WTC11 (cell line): ENCODE measurements at regions not wholly inside any gene's neighbourhood (a gene's known extent, or its start where the extent isn't known, plus 50 kb on each side); places are given as distances from the start of the nearest gene placed in this dataset.
"Not testable (repeated sequence)": the region's sequence is repeated elsewhere in the genome, so short reads cannot be mapped to it uniquely, and the experiment has no call there.

ENCODE experiments used
- ATAC-seq: fragments of 200-7000 bp; cut with Tn5 transposase; 2 replicates; pipeline ENCODE4 v1.10.0; 2021; ENCODE audit warnings: mild to moderate bottlenecking, moderate library complexity
- CTCF ChIA-PET: fragments of 300-600 bp; sonication (Branson Sonifier 250); formaldehyde crosslinking; loops from one replicate; lab custom pipeline; 2021; ENCODE audit warnings: antibody characterized with exemption; lab: Charles Lee
- POLR2A ChIA-PET: fragments of 350-600 bp; sonication (Branson Sonifier 250); formaldehyde crosslinking; loops from one replicate; lab custom pipeline; 2021; ENCODE audit warnings: antibody characterized with exemption; lab: Charles Lee
- DNase-seq: peaks from one replicate; pipeline ENCODE4 v3.0.0; 2021; ENCODE audit warnings: low spot score
- H3K27ac Mint-ChIP-seq: 2 replicates; pipeline ENCODE4 v1.8.0; 2021; ENCODE audit warnings: mixed read lengths
- H3K27me3 Mint-ChIP-seq: 2 replicates; pipeline ENCODE4 v1.8.0; 2021; ENCODE audit warnings: low read depth, mild to moderate bottlenecking, moderate library complexity, mixed read lengths
- H3K36me3 Mint-ChIP-seq: 2 replicates; pipeline ENCODE4 v1.8.0; 2021; ENCODE audit warnings: mixed read lengths
- H3K4me1 Mint-ChIP-seq: 2 replicates; pipeline ENCODE4 v1.8.0; 2022; ENCODE audit warnings: mixed read lengths
- H3K4me3 Mint-ChIP-seq: 2 replicates; pipeline ENCODE4 v1.8.0; 2021; ENCODE audit warnings: mild to moderate bottlenecking, moderate library complexity, mixed read lengths
- H3K9me3 Mint-ChIP-seq: 2 replicates; pipeline ENCODE4 v1.8.0; 2021; ENCODE audit warnings: mixed read lengths
- FOXP1 ChIP-seq: sonication (generic); formaldehyde crosslinking; IDR thresholded peaks from 2 replicates; pipeline ENCODE4 v1.8.0; 2022; ENCODE audit warnings: missing genetic modification reagents, mild to moderate bottlenecking, moderate library complexity, borderline replicate concordance
- GTF2I ChIP-seq: fragments of 250-450 bp; sonication (Bioruptor Pico); conservative IDR thresholded peaks from 2 replicates; pipeline ENCODE4 v1.4.0; 2021; ENCODE audit warnings: mild to moderate bottlenecking
- HMGA2 ChIP-seq: fragments of 250-450 bp; sonication (Bioruptor Pico); IDR thresholded peaks from 2 replicates; pipeline ENCODE4 v1.4.0; 2021; ENCODE audit warnings: mild to moderate bottlenecking, moderate library complexity
- MXD4 ChIP-seq: fragments of 250-450 bp; sonication (Bioruptor Pico); IDR thresholded peaks from 2 replicates; pipeline ENCODE4 v1.8.0; 2021; ENCODE audit warnings: mild to moderate bottlenecking, moderate library complexity, borderline replicate concordance
- PRRX2 ChIP-seq: fragments of 250-450 bp; sonication (Bioruptor Pico); IDR thresholded peaks from 2 replicates; pipeline ENCODE4 v1.8.0; 2021; ENCODE audit warnings: mild to moderate bottlenecking
- SMAD3 ChIP-seq: sonication (generic); formaldehyde crosslinking; IDR thresholded peaks from 2 replicates; pipeline ENCODE4 v1.8.0; 2022; ENCODE audit warnings: missing genetic modification reagents, mild to moderate bottlenecking, borderline replicate concordance
- SP1 ChIP-seq: sonication (generic); formaldehyde crosslinking; conservative IDR thresholded peaks from 2 replicates; pipeline ENCODE4 v1.8.1; 2022; ENCODE audit warnings: missing genetic modification reagents
- ZNF121 ChIP-seq: sonication (generic); formaldehyde crosslinking; IDR thresholded peaks from 2 replicates; pipeline ENCODE4 v1.8.0; 2023; ENCODE audit warnings: missing genetic modification reagents
- ZNF263 ChIP-seq: sonication (generic); formaldehyde crosslinking; IDR thresholded peaks from 2 replicates; pipeline ENCODE4 v1.8.1; 2022; ENCODE audit warnings: low read depth, mild to moderate bottlenecking, moderate library complexity, missing genetic modification reagents
- ZNF317 ChIP-seq: sonication (generic); formaldehyde crosslinking; IDR thresholded peaks from 2 replicates; pipeline ENCODE4 v1.8.1; 2023; ENCODE audit warnings: low read depth, mild to moderate bottlenecking, moderate library complexity, missing genetic modification reagents, borderline replicate concordance
- ZNF396 ChIP-seq: fragments of 250-450 bp; sonication (Bioruptor Pico); IDR thresholded peaks from 2 replicates; pipeline ENCODE4 v1.8.0; 2021; ENCODE audit warnings: mild to moderate bottlenecking, moderate library complexity, borderline replicate concordance
- ZNF423 ChIP-seq: fragments of 250-450 bp; sonication (Bioruptor Pico); IDR thresholded peaks from 2 replicates; pipeline ENCODE4 v2.1.2; 2022; ENCODE audit warnings: mild to moderate bottlenecking, moderate library complexity
- TF ChIP-seq, protein P1 (sequence below): sonication (generic); formaldehyde crosslinking; IDR thresholded peaks from 2 replicates; pipeline ENCODE4 v1.8.1; 2022; ENCODE audit warnings: low read depth, mild to moderate bottlenecking, moderate library complexity, missing genetic modification reagents, borderline replicate concordance
- TF ChIP-seq, protein P2 (sequence below): sonication (generic); formaldehyde crosslinking; IDR thresholded peaks from 2 replicates; pipeline ENCODE4 v1.8.1; 2023; ENCODE audit warnings: mild to moderate bottlenecking, missing genetic modification reagents, borderline replicate concordance
- TF ChIP-seq, protein P3 (sequence below): sonication (generic); formaldehyde crosslinking; IDR thresholded peaks from 2 replicates; pipeline ENCODE4 v1.8.0; 2022; ENCODE audit warnings: missing genetic modification reagents
- TF ChIP-seq, protein P4 (sequence below): sonication (generic); formaldehyde crosslinking; IDR thresholded peaks from 2 replicates; pipeline ENCODE4 v1.8.1; 2023; ENCODE audit warnings: mild to moderate bottlenecking, missing genetic modification reagents
- TF ChIP-seq, protein P5 (sequence below): sonication (generic); formaldehyde crosslinking; IDR thresholded peaks from 2 replicates; pipeline ENCODE4 v1.8.1; 2022; ENCODE audit warnings: mild to moderate bottlenecking, moderate library complexity, missing genetic modification reagents
- TF ChIP-seq, protein P6 (sequence below): fragments of 250-450 bp; sonication (Bioruptor Pico); IDR thresholded peaks from 2 replicates; pipeline ENCODE4 v1.9.0; 2021; ENCODE audit warnings: mild to moderate bottlenecking

DNA sequence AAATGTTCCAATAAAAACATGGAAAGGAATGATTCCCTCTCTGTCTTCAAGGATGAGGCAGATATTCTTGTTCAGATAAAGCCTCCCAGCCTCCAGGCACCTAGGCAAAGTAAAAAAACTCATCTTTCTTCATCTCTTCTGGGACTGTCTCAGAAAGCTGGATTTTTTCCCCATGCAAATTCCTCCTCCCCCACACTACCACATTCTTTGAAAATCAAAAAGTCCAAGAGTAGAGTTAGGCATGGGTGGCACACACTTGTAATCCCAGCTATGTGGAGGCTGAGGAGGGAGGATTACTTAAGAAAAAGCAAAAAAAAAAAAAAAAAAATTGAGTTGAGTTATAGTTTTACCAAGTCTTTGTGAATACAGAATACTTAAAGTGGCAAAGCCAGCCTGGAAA lies 82.8 kb downstream of the GLUL start:
- ChIA-PET CTCF (no interaction called here), POLR2A (interaction anchor here (0.7 kb wide), 1 partner anchor 253 kb away, joined by 4 read pairs; no protein-coding TSS in a partner anchor)
- Mint-ChIP-seq H3K36me3 (no peaks in the 10 kb centered on the region), H3K4me3 (no peak overlapping the region), H3K4me1 (peaks cover 11% of the 10 kb centered on the region), H3K9me3 (peaks cover 15% of the 10 kb centered on the region), H3K27me3 (no peaks in the 10 kb centered on the region; the same call in 1 of the 2 replicates)
- ATAC-seq, result no peak
- TF ChIP-seq SMAD3 (no peak), SP1 (no peak), PRRX2 (CRISPR knock-in tag) (no peak), FOXP1 (CRISPR knock-in tag) (no peak), ZNF121 (CRISPR knock-in tag) (no peak)
- TF ChIP-seq, all 79 proteins: peak for 0
- no peak overlapping the region for H3K27ac Mint-ChIP-seq
- DNase-seq, result no peak

DNA sequence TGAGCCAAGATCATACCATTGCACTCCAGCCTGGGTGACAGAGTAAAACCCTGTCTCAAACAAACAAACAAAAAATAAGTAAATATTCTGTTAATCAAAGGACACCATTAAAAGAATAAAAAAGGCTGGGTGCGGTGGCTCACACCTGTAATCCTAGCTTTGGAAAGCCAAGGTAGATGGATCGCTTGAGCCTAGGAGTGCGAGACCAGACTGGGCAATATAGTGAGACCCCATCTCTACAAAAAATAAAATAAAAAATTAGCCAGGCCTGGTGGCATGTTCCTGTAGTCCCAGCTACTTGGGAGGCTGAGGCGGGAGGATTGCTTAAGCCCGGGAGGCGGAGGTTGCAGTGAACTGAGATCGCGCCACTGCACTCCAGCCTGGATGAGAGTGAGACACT lies 84.1 kb downstream of the GLUL start:
- CTCF ChIA-PET, H3K4me3 Mint-ChIP-seq, H3K36me3 Mint-ChIP-seq, ATAC-seq, DNase-seq, H3K27ac Mint-ChIP-seq, H3K27me3 Mint-ChIP-seq, POLR2A ChIA-PET: not testable (repeated sequence)
- peaks cover 11% of the 10 kb centered on the region for H3K4me1 Mint-ChIP-seq
- peaks cover 14% of the 10 kb centered on the region for H3K9me3 Mint-ChIP-seq

DNA sequence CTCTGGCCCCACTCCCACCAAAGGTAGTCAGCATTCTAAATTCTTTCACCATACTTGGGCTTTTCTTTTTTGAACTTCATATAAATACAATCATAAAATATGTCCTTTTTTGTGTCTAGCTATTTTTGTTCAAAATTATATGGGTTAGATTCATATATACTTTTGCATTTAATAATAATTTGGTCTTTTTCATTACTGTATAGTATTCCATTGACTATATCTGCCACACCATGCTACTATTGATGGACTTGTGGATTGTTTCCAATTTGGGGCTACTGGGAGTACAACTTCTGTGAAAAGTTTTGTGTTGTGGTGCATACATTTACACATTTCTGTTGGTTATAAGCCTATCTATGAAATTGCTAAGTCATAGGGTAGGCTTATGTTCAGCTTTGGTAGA lies 85.7 kb downstream of the GLUL start:
- H3K9me3 Mint-ChIP-seq, result peaks cover 11% of the 10 kb centered on the region; the same call in 1 of the 2 replicates
- POLR2A ChIA-PET, result no interaction called here
- no peaks in the 10 kb centered on the region for H3K27me3 Mint-ChIP-seq
- H3K36me3 Mint-ChIP-seq, result no peaks in the 10 kb centered on the region
- peaks cover 15% of the 10 kb centered on the region for H3K4me1 Mint-ChIP-seq
- ATAC-seq (no peak), DNase-seq (no peak)
- no peak overlapping the region for H3K4me3 Mint-ChIP-seq
- CTCF ChIA-PET, result no interaction called here
- no peak overlapping the region for H3K27ac Mint-ChIP-seq
- TF ChIP-seq, protein P1, sequence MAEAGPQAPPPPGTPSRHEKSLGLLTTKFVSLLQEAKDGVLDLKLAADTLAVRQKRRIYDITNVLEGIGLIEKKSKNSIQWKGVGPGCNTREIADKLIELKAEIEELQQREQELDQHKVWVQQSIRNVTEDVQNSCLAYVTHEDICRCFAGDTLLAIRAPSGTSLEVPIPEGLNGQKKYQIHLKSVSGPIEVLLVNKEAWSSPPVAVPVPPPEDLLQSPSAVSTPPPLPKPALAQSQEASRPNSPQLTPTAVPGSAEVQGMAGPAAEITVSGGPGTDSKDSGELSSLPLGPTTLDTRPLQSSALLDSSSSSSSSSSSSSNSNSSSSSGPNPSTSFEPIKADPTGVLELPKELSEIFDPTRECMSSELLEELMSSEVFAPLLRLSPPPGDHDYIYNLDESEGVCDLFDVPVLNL (CRISPR knock-in tag), result no peak
- TF ChIP-seq ZNF263 (CRISPR knock-in tag) (no peak), ZNF396 (CRISPR knock-in tag) (no peak), GTF2I (CRISPR knock-in tag) (no peak), HMGA2 (no peak), MXD4 (CRISPR knock-in tag) (no peak), ZNF317 (CRISPR knock-in tag) (no peak), ZNF423 (no peak), PRRX2 (CRISPR knock-in tag) (no peak)
- TF ChIP-seq, protein P2, sequence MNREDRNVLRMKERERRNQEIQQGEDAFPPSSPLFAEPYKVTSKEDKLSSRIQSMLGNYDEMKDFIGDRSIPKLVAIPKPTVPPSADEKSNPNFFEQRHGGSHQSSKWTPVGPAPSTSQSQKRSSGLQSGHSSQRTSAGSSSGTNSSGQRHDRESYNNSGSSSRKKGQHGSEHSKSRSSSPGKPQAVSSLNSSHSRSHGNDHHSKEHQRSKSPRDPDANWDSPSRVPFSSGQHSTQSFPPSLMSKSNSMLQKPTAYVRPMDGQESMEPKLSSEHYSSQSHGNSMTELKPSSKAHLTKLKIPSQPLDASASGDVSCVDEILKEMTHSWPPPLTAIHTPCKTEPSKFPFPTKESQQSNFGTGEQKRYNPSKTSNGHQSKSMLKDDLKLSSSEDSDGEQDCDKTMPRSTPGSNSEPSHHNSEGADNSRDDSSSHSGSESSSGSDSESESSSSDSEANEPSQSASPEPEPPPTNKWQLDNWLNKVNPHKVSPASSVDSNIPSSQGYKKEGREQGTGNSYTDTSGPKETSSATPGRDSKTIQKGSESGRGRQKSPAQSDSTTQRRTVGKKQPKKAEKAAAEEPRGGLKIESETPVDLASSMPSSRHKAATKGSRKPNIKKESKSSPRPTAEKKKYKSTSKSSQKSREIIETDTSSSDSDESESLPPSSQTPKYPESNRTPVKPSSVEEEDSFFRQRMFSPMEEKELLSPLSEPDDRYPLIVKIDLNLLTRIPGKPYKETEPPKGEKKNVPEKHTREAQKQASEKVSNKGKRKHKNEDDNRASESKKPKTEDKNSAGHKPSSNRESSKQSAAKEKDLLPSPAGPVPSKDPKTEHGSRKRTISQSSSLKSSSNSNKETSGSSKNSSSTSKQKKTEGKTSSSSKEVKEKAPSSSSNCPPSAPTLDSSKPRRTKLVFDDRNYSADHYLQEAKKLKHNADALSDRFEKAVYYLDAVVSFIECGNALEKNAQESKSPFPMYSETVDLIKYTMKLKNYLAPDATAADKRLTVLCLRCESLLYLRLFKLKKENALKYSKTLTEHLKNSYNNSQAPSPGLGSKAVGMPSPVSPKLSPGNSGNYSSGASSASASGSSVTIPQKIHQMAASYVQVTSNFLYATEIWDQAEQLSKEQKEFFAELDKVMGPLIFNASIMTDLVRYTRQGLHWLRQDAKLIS (CRISPR knock-in tag), result no peak
- TF ChIP-seq, protein P3, sequence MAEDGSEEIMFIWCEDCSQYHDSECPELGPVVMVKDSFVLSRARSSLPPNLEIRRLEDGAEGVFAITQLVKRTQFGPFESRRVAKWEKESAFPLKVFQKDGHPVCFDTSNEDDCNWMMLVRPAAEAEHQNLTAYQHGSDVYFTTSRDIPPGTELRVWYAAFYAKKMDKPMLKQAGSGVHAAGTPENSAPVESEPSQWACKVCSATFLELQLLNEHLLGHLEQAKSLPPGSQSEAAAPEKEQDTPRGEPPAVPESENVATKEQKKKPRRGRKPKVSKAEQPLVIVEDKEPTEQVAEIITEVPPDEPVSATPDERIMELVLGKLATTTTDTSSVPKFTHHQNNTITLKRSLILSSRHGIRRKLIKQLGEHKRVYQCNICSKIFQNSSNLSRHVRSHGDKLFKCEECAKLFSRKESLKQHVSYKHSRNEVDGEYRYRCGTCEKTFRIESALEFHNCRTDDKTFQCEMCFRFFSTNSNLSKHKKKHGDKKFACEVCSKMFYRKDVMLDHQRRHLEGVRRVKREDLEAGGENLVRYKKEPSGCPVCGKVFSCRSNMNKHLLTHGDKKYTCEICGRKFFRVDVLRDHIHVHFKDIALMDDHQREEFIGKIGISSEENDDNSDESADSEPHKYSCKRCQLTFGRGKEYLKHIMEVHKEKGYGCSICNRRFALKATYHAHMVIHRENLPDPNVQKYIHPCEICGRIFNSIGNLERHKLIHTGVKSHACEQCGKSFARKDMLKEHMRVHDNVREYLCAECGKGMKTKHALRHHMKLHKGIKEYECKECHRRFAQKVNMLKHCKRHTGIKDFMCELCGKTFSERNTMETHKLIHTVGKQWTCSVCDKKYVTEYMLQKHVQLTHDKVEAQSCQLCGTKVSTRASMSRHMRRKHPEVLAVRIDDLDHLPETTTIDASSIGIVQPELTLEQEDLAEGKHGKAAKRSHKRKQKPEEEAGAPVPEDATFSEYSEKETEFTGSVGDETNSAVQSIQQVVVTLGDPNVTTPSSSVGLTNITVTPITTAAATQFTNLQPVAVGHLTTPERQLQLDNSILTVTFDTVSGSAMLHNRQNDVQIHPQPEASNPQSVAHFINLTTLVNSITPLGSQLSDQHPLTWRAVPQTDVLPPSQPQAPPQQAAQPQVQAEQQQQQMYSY (CRISPR knock-in tag), result no peak
- TF ChIP-seq, protein P4, sequence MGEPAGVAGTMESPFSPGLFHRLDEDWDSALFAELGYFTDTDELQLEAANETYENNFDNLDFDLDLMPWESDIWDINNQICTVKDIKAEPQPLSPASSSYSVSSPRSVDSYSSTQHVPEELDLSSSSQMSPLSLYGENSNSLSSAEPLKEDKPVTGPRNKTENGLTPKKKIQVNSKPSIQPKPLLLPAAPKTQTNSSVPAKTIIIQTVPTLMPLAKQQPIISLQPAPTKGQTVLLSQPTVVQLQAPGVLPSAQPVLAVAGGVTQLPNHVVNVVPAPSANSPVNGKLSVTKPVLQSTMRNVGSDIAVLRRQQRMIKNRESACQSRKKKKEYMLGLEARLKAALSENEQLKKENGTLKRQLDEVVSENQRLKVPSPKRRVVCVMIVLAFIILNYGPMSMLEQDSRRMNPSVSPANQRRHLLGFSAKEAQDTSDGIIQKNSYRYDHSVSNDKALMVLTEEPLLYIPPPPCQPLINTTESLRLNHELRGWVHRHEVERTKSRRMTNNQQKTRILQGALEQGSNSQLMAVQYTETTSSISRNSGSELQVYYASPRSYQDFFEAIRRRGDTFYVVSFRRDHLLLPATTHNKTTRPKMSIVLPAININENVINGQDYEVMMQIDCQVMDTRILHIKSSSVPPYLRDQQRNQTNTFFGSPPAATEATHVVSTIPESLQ, result no peak
- TF ChIP-seq, protein P5, sequence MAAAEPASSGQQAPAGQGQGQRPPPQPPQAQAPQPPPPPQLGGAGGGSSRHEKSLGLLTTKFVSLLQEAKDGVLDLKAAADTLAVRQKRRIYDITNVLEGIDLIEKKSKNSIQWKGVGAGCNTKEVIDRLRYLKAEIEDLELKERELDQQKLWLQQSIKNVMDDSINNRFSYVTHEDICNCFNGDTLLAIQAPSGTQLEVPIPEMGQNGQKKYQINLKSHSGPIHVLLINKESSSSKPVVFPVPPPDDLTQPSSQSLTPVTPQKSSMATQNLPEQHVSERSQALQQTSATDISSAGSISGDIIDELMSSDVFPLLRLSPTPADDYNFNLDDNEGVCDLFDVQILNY (CRISPR knock-in tag), result no peak
- TF ChIP-seq, protein P6, sequence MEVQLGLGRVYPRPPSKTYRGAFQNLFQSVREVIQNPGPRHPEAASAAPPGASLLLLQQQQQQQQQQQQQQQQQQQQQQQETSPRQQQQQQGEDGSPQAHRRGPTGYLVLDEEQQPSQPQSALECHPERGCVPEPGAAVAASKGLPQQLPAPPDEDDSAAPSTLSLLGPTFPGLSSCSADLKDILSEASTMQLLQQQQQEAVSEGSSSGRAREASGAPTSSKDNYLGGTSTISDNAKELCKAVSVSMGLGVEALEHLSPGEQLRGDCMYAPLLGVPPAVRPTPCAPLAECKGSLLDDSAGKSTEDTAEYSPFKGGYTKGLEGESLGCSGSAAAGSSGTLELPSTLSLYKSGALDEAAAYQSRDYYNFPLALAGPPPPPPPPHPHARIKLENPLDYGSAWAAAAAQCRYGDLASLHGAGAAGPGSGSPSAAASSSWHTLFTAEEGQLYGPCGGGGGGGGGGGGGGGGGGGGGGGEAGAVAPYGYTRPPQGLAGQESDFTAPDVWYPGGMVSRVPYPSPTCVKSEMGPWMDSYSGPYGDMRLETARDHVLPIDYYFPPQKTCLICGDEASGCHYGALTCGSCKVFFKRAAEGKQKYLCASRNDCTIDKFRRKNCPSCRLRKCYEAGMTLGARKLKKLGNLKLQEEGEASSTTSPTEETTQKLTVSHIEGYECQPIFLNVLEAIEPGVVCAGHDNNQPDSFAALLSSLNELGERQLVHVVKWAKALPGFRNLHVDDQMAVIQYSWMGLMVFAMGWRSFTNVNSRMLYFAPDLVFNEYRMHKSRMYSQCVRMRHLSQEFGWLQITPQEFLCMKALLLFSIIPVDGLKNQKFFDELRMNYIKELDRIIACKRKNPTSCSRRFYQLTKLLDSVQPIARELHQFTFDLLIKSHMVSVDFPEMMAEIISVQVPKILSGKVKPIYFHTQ (CRISPR knock-in tag), result no peak
